Neural cell (in vitro differentiated cells): ENCODE measurements at regions not wholly inside any gene's neighbourhood (a gene's known extent, or its start where the extent isn't known, plus 50 kb on each side); places are given as distances from the start of the nearest gene placed in this dataset.

Experiments used
- H2AFZ ChIP-seq: fragments of 200-600, 300-800 bp; sonication (generic), shearing (Covaris generic); 2 replicates; pipeline ENCODE4 v1.6.0; 2014; ENCODE audit warnings: low read depth, mild to moderate bottlenecking, antibody characterized with exemption, low read length, moderate library complexity
- H3F3A ChIP-seq: fragments of 200-600 bp; shearing (Covaris generic); 2 replicates; pipeline ENCODE4 v1.6.1; 2016; ENCODE audit warnings: mild to moderate bottlenecking, moderate library complexity, mixed read lengths, antibody characterized with exemption, low read length; ENCODE audit not compliant: insufficient read depth, poor library complexity, severe bottlenecking
- H3K27ac ChIP-seq: fragments of 200-600, 300-800 bp; sonication (generic), shearing (Covaris generic); 2 replicates; pipeline ENCODE4 v1.5.1; 2014; ENCODE audit warnings: mild to moderate bottlenecking, low read length, moderate library complexity
- H3K27me3 ChIP-seq: fragments of 300-800, 200-600 bp; sonication (generic), shearing (Covaris generic); 2 replicates; pipeline ENCODE4 v1.6.0; 2014; ENCODE audit warnings: mild to moderate bottlenecking, low read depth, low read length, moderate library complexity; ENCODE audit not compliant: insufficient read depth
- H3K36me3 ChIP-seq: fragments of 300-800, 200-600 bp; sonication (generic), shearing (Covaris generic); 2 replicates; pipeline ENCODE4 v1.5.1; 2014; ENCODE audit warnings: mild to moderate bottlenecking, antibody characterized with exemption, low read length, moderate library complexity; ENCODE audit not compliant: insufficient read depth
- H3K4me2 ChIP-seq: fragments of 300-800, 200-600 bp; sonication (generic), shearing (Covaris generic); 2 replicates; pipeline ENCODE4 v1.6.0; 2014; ENCODE audit warnings: mild to moderate bottlenecking, low read length
- H3K4me3 ChIP-seq: fragments of 300-800, 200-600 bp; sonication (generic), shearing (Covaris generic); 2 replicates; pipeline ENCODE4 v1.5.1; 2014; ENCODE audit warnings: mild to moderate bottlenecking, low read length, moderate library complexity
- H3K79me2 ChIP-seq: fragments of 200-600 bp; shearing (Covaris generic); replicated peaks from 2 replicates; pipeline ENCODE4 v1.6.0; 2014; ENCODE audit warnings: mild to moderate bottlenecking, low read length, moderate library complexity; ENCODE audit not compliant: insufficient read depth
- H3K9ac ChIP-seq: fragments of 300-800, 200-600 bp; sonication (generic), shearing (Covaris generic); 2 replicates; pipeline ENCODE4 v1.6.1; 2016; ENCODE audit warnings: mild to moderate bottlenecking, low read length, mixed read lengths
- H3K9me2 ChIP-seq: fragments of 200-600 bp; shearing (Covaris generic); 2 replicates; pipeline ENCODE4 v1.6.1; 2016; ENCODE audit warnings: mild to moderate bottlenecking, low read length, mixed read lengths; ENCODE audit not compliant: insufficient read depth
- H3K9me3 ChIP-seq: fragments of 200-600, 300-800 bp; sonication (generic), shearing (Covaris generic); 2 replicates; pipeline ENCODE4 v1.6.1; 2016; ENCODE audit warnings: mild to moderate bottlenecking, mixed run types, low read length, moderate library complexity, mixed read lengths
- H4K20me1 ChIP-seq: fragments of 200-600 bp; shearing (Covaris generic); 2 replicates; pipeline ENCODE4 v1.6.1; 2016; ENCODE audit warnings: mild to moderate bottlenecking, mixed run types; ENCODE audit not compliant: insufficient read depth
- CTCF ChIP-seq: fragments of 450-650 bp; IDR thresholded peaks from 2 replicates; pipeline ENCODE4 v1.5.1; 2014; ENCODE audit warnings: antibody characterized with exemption, mild to moderate bottlenecking, moderate library complexity; ENCODE audit not compliant: poor library complexity, severe bottlenecking
- EP300 ChIP-seq: fragments of 450-650 bp; conservative IDR thresholded peaks from 2 replicates; pipeline ENCODE4 v1.6.1; 2014; ENCODE audit warnings: antibody characterized with exemption, mild to moderate bottlenecking, moderate library complexity; ENCODE audit not compliant: poor library complexity, severe bottlenecking
- EZH2 ChIP-seq: fragments of 200-600, 300-800 bp; shearing (Covaris generic), sonication (generic); IDR thresholded peaks from 2 replicates; pipeline ENCODE4 v1.6.1; 2014; ENCODE audit warnings: antibody characterized with exemption, low read length, borderline replicate concordance, mild to moderate bottlenecking; ENCODE audit not compliant: insufficient read depth, poor library complexity, severe bottlenecking
- MXI1 ChIP-seq: fragments of 450-650 bp; conservative IDR thresholded peaks from 2 replicates; pipeline ENCODE4 v1.6.1; 2014; ENCODE audit warnings: antibody characterized with exemption, mild to moderate bottlenecking; ENCODE audit not compliant: poor library complexity, severe bottlenecking
- POLR2AphosphoS5 ChIP-seq: IDR thresholded peaks from 2 replicates; pipeline ENCODE4 v1.6.1; 2012
- RAD21 ChIP-seq: fragments of 450-650 bp; conservative IDR thresholded peaks from 2 replicates; pipeline ENCODE4 v1.6.1; 2014; ENCODE audit warnings: antibody characterized with exemption, mild to moderate bottlenecking, moderate library complexity
- SMC3 ChIP-seq: fragments of 450-650 bp; conservative IDR thresholded peaks from 2 replicates; pipeline ENCODE4 v1.6.1; 2014; ENCODE audit warnings: antibody characterized with exemption, mild to moderate bottlenecking, moderate library complexity; ENCODE audit not compliant: poor library complexity
- TAF1 ChIP-seq: IDR thresholded peaks from 2 replicates; pipeline ENCODE4 v1.6.1; 2012; ENCODE audit warnings: low read depth
- TF ChIP-seq, protein P1 (sequence below): IDR thresholded peaks from 2 replicates; pipeline ENCODE4 v1.6.1; 2012; ENCODE audit warnings: borderline replicate concordance

GRCh38 chr15:53196242-53196641 is 406.1 kb upstream of the ONECUT1 start:
- H2AFZ ChIP-seq, result no peak overlapping the region
- no peaks in the 10 kb centered on the region for H3K9me2 ChIP-seq
- H3F3A ChIP-seq, result no peaks in the 10 kb centered on the region
- no peaks in the 10 kb centered on the region for H3K79me2 ChIP-seq
- no peak overlapping the region for H3K4me3 ChIP-seq
- no peaks in the 10 kb centered on the region for H3K9me3 ChIP-seq
- H3K4me2 ChIP-seq, result no peak overlapping the region
- no peak overlapping the region for H3K9ac ChIP-seq
- no peaks in the 10 kb centered on the region for H3K27me3 ChIP-seq
- no peaks in the 10 kb centered on the region for H3K36me3 ChIP-seq
- no peak overlapping the region for H3K27ac ChIP-seq
- H4K20me1 ChIP-seq, result no peaks in the 10 kb centered on the region
- TF ChIP-seq, protein P1, sequence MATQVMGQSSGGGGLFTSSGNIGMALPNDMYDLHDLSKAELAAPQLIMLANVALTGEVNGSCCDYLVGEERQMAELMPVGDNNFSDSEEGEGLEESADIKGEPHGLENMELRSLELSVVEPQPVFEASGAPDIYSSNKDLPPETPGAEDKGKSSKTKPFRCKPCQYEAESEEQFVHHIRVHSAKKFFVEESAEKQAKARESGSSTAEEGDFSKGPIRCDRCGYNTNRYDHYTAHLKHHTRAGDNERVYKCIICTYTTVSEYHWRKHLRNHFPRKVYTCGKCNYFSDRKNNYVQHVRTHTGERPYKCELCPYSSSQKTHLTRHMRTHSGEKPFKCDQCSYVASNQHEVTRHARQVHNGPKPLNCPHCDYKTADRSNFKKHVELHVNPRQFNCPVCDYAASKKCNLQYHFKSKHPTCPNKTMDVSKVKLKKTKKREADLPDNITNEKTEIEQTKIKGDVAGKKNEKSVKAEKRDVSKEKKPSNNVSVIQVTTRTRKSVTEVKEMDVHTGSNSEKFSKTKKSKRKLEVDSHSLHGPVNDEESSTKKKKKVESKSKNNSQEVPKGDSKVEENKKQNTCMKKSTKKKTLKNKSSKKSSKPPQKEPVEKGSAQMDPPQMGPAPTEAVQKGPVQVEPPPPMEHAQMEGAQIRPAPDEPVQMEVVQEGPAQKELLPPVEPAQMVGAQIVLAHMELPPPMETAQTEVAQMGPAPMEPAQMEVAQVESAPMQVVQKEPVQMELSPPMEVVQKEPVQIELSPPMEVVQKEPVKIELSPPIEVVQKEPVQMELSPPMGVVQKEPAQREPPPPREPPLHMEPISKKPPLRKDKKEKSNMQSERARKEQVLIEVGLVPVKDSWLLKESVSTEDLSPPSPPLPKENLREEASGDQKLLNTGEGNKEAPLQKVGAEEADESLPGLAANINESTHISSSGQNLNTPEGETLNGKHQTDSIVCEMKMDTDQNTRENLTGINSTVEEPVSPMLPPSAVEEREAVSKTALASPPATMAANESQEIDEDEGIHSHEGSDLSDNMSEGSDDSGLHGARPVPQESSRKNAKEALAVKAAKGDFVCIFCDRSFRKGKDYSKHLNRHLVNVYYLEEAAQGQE, result no peak
- TF ChIP-seq POLR2AphosphoS5 (no peak), TAF1 (no peak), CTCF (no peak), EZH2 (no peak), SMC3 (no peak), MXI1 (no peak), EP300 (no peak), RAD21 (no peak)

DNA sequence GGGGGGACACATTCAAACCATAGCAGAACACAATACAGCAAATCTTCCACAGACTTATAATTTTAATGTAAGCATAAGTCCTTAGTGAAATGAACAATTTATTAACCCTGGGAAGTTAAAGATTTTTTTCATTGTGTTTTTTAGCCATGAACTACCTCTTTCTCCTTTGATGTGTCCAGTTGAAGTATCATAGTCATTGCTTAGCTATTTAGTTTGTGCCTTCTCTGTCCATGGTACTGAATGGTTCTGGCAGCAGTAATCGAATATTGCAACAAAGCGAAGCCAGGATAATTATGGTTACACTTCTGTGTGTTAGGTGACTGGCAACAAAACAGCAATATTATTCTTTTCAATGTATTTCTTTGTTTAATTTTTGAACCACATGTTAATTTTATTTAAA is 403.0 kb upstream of the ONECUT1 start:
- H3K36me3 ChIP-seq, result no peaks in the 10 kb centered on the region
- no peaks in the 10 kb centered on the region for H3K9me3 ChIP-seq
- H3K4me2 ChIP-seq, result no peak overlapping the region
- H4K20me1 ChIP-seq, result no peaks in the 10 kb centered on the region
- no peaks in the 10 kb centered on the region for H3F3A ChIP-seq
- TF ChIP-seq TAF1 (no peak), RAD21 (no peak), MXI1 (no peak)
- H3K27me3 ChIP-seq, result no peaks in the 10 kb centered on the region
- no peaks in the 10 kb centered on the region for H3K9me2 ChIP-seq
- no peaks in the 10 kb centered on the region for H3K79me2 ChIP-seq
- H3K9ac ChIP-seq, result no peak overlapping the region
- H3K4me3 ChIP-seq, result no peak overlapping the region
- H3K27ac ChIP-seq, result no peak overlapping the region
- no peak overlapping the region for H2AFZ ChIP-seq

GRCh38 chr15:53189860-53190259 is 399.7 kb upstream of the ONECUT1 start:
- Histone ChIP-seq H3K4me3 (no peak overlapping the region), H2AFZ (no peak overlapping the region), H3K36me3 (no peaks in the 10 kb centered on the region), H3K27me3 (no peaks in the 10 kb centered on the region), H3K27ac (no peak overlapping the region), H3K9me3 (no peaks in the 10 kb centered on the region), H4K20me1 (no peaks in the 10 kb centered on the region), H3K4me2 (no peak overlapping the region), H3K9ac (no peak overlapping the region), H3K9me2 (no peaks in the 10 kb centered on the region), H3K79me2 (no peaks in the 10 kb centered on the region), H3F3A (no peaks in the 10 kb centered on the region)
- no peak for TF ChIP-seq MXI1
- TF ChIP-seq CTCF, result no peak
- TF ChIP-seq SMC3, result no peak
- TF ChIP-seq RAD21, result no peak
- no peak for TF ChIP-seq EZH2
- TF ChIP-seq, protein P1, result no peak
- no peak for TF ChIP-seq EP300
